ENCODE measurements at regions not wholly inside any gene's neighbourhood (a gene's known extent, or its start where the extent isn't known, plus 50 kb on each side); places are given as distances from the start of the nearest gene placed in this dataset.

DNA sequence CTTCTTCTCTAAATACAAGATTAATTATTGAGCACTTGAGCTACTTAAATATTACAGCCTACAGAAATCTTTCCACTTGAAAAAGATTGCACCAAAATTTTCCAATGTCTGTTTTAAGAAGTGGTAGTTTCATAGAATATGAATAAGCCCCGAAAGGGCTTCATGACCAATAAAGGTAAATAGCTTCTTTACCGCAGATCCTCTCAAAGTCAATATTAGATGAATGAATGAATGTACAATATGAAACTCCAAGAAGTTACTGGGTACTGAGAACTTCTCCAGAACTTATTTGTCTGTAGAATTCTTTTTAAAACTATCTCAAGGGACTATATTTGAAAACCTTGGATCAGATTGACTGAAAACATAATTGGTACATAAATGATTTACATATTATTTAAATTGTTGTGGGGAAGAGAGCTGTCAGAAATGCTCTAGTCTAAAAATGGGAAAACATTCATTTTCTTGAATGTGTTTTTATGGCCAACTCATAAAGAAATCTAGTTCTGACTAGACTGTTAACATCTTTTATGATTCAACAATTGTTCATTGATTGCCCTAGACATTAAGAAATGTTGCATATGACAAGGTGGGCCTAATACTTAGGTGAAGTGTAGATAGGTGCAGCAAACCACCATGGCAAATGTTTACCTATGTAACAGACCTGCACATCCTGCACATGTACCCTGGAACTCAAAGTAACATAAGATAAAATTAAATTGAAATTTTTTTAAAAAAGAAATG is 227.0 kb downstream of the SPRY2 start:
- TF ChIP-seq, protein P1, sequence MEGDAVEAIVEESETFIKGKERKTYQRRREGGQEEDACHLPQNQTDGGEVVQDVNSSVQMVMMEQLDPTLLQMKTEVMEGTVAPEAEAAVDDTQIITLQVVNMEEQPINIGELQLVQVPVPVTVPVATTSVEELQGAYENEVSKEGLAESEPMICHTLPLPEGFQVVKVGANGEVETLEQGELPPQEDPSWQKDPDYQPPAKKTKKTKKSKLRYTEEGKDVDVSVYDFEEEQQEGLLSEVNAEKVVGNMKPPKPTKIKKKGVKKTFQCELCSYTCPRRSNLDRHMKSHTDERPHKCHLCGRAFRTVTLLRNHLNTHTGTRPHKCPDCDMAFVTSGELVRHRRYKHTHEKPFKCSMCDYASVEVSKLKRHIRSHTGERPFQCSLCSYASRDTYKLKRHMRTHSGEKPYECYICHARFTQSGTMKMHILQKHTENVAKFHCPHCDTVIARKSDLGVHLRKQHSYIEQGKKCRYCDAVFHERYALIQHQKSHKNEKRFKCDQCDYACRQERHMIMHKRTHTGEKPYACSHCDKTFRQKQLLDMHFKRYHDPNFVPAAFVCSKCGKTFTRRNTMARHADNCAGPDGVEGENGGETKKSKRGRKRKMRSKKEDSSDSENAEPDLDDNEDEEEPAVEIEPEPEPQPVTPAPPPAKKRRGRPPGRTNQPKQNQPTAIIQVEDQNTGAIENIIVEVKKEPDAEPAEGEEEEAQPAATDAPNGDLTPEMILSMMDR (conservative IDR thresholded peaks at IDR 0.05) = no peak
- no peak overlapping the region for H3K27ac ChIP-seq

DNA sequence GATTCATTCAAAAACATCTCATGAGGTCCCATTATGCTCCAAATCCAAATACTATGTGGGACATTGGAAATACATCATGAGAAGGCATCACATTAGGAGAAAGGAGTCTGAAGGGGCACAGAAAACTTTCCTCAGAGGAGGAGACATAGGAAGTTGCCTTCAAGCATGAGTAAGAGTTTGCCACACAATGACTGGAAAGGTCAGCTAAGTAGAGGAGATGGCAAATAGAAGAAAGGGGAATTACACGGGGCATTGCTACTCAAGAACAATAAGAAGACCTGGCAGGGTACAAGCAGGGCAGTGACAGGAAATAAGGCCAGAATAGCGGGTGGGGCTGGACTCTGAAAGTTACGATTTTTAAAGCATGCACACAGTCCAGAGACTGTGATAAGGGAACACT is 231.6 kb downstream of the SPRY2 start:
- TF ChIP-seq, protein P1 (conservative IDR thresholded peaks at IDR 0.05) = no peak

GRCh38 chr13:80105350-80105749 is 235.6 kb downstream of the SPRY2 start:
- H3K27ac ChIP-seq = no peak overlapping the region
- TF ChIP-seq, protein P1 (conservative IDR thresholded peaks at IDR 0.05) = no peak

More for the DNA sequence above, 231.6 kb downstream of the SPRY2 start:
- no peak overlapping the region for H3K27ac ChIP-seq

DNA sequence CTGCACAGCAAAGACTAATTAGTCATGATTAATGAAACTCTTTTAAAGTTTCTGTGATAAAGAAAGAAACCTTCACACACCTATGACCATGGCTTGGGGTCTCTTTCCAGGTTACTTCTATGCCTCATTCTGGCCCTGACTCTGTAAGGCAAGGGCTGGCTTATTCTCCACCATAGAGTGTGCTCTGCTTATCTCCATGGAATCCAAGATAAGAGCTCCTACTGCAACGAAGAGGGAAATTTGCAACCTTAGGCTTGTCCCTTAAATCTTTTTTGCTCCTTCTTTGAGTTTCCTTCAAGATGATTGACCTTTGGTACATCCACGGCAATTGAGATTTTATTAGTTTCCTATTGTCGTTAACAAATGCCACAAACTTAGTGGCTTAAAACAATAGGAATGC is 239.9 kb downstream of the SPRY2 start:
- TF ChIP-seq, protein P1 (conservative IDR thresholded peaks at IDR 0.05) = no peak
- H3K27ac ChIP-seq = no peak overlapping the region

DNA sequence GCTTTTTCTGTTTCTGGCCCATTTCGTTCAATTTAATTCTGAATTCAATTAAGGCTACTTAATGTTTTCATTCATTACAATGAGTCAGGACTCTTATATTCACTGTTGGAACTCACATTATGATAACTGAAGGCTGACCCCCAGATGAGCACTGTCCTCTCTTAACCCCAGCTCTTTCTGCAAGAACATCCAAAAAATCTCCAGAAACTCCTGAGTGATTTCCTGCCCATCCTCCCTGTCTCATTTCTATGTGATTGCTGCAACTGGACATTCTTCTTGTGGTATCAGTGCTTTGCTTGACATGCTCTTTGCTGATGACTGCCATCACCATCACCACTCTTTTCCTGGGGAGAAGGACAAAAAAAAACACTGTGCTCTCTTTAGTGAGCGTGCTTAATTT is 240.3 kb downstream of the SPRY2 start:
- TF ChIP-seq, protein P1 (conservative IDR thresholded peaks at IDR 0.05) = no peak
- H3K27ac ChIP-seq = no peak overlapping the region

- no peak overlapping the region for H3K27ac ChIP-seq
- TF ChIP-seq, protein P1 (conservative IDR thresholded peaks at IDR 0.05) = no peak
Measured at GRCh38 chr13:80097561-80097960, 243.4 kb downstream of the SPRY2 start.

DNA sequence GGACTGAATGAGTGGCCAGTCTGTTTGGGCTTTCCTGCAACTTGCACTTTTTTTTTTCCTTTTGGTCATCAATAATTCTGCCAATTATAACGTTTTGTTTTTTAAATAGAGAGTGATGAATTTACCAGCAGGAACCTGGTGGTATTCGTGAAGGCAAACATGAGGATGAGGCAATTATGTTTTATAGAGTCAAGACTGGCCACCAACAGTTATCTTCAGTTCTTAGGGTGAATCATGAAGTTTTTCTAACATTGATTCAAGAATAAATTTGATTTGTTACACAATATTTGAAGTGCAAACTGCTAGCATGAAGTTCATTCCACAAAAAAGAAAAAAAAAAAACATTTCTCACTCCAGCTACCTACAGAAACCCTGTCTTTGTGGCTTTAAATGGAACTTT is 244.5 kb downstream of the SPRY2 start:
- no peak overlapping the region for H3K27ac ChIP-seq
- TF ChIP-seq, protein P1 (conservative IDR thresholded peaks at IDR 0.05) = no peak
